ENCODE measurements at regions not wholly inside any gene's neighbourhood (a gene's known extent, or its start where the extent isn't known, plus 50 kb on each side); places are given as distances from the start of the nearest gene placed in this dataset.

- no peak for TF ChIP-seq POLR2A (IDR thresholded peaks at IDR 0.05)
- no peak for TF ChIP-seq CTCF (IDR thresholded peaks at IDR 0.05)
- no peak for TF ChIP-seq POLR2AphosphoS5 (IDR thresholded peaks at IDR 0.05)
Measured at GRCh38 chrX:41003506-41004270, 81.6 kb upstream of the USP9X start.

Measured in breast epithelium (tissue), 3 donors.